Activated CD8-positive, alpha-beta memory T cell treated with anti-CD3 and anti-CD28 coated beads, Interleukin-2, amount 50 U/mL, for 1 hour (primary cell): ENCODE measurements at regions not wholly inside any gene's neighbourhood (a gene's known extent, or its start where the extent isn't known, plus 50 kb on each side); places are given as distances from the start of the nearest gene placed in this dataset.
"Not testable (repeated sequence)": the region's sequence is repeated elsewhere in the genome, so short reads cannot be mapped to it uniquely, and the experiment has no call there.

Experiments used
- DNase-seq: peaks from one replicate; pipeline ENCODE4 v3.0.0-alpha.2; 2020; ENCODE audit errors: extremely low read depth

DNA sequence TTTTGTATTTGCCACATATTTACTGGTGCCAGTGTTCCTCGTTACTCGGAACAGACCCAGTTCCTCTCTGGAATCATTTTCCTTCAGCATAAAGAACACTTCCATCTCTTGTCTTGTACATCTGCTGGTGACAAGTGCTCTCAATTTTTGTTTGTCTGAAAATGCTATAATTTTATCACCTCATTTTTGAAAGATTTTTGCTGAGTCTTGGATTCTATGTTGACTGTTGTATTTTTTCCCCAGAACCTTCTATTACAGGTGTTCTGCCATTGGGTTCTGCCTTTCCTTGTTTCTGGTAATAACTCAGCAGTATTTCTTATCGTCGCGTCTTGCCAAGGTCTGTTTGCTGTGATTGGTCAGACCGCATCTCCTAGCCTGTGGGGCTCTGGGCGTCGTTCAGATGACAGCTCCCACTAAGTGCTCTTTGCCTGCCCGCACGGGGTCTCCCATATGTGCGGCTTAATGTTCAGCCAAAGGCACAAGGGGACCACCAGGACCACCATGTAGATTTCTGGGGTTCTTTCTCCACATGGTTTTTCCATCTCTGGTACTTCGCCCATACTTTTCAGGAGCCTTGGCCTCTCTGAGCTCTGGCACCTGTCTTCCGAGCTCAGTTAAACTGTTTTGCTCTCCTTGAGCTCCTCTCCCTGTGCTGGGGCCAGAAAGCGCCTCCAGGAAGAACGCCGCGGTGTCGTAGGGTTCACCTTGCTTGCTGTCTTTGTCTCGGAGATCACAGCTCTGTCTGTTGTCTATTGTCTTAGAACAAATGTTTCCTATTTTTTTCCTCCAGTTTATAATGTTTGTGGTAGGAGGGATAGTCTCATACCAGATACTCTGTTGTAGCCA is 80.0 kb downstream of the METRNL start:
- no peak for DNase-seq

GRCh38 chr17:83160443-83161297 is 81.3 kb downstream of the METRNL start:
- no peak for DNase-seq

- no peak for DNase-seq
Observed at GRCh38 chr17:83161298-83162034, 82.1 kb downstream of the METRNL start.

DNA sequence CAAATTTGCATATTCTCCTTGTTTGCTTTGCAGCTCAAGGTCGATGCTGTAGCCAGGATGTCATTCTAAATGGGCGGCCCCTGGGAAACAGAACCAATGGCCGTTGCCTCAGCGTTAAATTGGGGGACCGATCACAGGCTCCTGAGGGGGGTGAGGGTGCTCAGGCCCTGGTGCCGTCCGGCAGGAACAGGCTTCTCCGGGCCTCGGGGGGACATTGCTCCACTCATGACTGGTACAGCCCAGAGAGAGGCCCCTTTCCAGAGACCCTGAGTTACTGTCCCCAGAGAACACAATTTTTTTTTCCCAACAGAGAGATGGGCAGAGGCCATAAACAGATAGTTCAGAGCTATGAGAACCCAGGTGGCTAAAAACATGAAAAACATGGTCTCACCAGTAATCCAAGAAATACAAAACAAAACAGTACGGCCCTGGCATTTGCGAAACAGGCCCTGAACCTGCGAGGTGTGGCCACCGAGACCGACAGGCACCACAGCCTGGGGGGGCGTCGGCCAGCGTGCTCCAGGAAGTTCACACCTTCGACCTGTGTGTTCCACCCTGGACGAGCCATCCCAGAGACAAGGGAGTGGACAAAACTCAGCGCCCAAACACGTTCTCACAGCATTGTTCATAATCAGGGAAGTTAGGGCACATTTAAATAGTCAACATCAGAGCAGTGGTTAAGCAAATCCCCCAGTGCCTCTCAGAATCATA is 82.8 kb downstream of the METRNL start:
- DNase-seq, result no peak

- DNase-seq, result no peak
Observed at GRCh38 chr17:83164490-83164889, 85.1 kb downstream of the METRNL start.

- DNase-seq, result no peak
Observed at GRCh38 chr17:83170571-83171260, 91.3 kb downstream of the METRNL start.

GRCh38 chr17:83171661-83172060 is 92.3 kb downstream of the METRNL start:
- no peak for DNase-seq

- not testable (repeated sequence) for DNase-seq
Observed at GRCh38 chr17:83172099-83172498, 92.7 kb downstream of the METRNL start.

DNA sequence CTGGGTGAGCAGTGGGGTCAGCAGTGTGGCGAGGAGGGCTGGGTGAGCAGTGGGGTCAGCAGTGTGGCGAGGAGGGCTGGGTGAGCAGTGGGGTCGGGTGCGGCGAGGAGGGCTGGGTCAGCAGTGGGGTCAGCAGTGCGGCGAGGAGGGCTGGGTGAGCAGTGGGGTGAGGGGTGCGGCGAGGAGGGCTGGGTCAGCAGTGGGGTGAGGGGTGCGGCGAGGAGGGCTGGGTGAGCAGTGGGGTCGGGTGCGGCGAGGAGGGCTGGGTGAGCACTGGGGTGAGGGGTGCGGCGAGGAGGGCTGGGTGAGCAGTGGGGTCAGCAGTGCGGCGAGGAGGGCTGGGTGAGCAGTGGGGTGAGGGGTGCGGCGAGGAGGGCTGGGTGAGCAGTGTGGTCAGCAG is 93.2 kb downstream of the METRNL start:
- DNase-seq, result not testable (repeated sequence)

DNA sequence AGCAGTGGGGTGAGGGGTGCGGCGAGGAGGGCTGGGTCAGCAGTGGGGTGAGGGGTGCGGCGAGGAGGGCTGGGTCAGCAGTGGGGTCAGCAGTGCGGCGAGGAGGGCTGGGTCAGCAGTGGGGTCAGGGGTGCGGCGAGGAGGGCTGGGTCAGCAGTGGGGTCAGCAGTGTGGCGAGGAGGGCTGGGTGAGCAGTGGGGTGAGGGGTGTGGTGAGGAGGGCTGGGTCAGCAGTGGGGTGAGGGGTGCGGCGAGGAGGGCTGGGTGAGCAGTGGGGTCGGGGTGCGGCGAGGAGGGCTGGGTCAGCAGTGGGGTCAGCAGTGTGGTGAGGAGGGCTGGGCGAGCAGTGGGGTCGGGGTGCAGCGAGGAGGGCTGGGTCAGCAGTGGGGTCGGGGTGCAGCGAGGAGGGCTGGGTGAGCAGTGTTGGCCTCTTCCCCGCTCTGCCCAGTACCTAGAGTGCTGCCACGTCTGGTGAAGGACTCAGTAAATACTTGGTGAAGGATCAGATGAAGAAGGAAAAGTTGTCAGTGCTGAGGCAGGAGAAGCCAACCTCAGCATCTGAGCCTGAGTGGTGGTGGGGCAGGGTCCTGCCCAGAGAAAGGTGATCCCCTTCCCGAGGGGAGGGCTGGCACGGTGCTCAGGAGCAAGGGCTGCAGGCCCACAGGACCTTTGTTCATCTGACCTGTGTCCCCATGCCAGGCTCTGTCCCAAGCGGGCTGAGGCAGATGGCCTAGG is 93.9 kb downstream of the METRNL start:
- DNase-seq, result not testable (repeated sequence)

GRCh38 chr17:83173914-83174361 is 94.5 kb downstream of the METRNL start:
- DNase-seq, result no peak

DNA sequence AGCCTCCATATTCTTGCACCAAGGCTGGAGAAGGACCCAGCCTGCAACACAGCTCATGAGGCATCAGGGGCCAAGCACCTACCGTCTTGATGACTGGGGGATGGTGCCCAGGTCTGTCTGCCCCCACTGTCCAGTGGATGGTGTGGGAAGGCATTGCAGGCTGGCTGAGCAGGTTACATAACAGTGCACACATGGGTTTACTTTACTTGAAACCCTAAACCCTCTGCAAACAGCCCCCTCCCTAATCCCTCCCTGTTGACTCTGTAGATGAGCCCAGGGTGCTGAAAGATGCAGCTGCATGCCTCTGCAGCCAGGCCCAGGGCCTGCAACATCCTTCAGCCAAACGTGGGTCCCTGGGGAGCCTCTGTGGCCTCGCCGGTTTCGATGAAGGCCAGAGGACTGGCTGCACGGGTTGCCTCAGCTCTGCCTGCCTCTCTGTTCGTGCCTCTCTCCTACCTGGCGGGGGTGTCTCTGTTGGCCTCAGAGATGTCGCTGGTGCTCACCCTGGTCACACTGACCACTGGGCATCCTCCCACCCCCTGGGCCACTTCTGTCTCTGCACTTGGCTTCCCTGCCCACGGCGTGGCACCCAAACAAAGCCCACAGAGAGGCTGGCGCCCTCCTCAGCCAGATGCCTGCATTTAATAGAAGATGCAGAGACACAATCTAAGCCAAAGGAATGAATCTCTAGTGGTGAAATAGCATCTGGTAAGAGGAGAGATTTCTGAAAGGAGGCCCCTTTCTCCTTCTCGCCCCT is 95.1 kb downstream of the METRNL start:
- DNase-seq, result no peak

- DNase-seq, result no peak
Observed at GRCh38 chr17:83175119-83175821, 95.9 kb downstream of the METRNL start.

DNA sequence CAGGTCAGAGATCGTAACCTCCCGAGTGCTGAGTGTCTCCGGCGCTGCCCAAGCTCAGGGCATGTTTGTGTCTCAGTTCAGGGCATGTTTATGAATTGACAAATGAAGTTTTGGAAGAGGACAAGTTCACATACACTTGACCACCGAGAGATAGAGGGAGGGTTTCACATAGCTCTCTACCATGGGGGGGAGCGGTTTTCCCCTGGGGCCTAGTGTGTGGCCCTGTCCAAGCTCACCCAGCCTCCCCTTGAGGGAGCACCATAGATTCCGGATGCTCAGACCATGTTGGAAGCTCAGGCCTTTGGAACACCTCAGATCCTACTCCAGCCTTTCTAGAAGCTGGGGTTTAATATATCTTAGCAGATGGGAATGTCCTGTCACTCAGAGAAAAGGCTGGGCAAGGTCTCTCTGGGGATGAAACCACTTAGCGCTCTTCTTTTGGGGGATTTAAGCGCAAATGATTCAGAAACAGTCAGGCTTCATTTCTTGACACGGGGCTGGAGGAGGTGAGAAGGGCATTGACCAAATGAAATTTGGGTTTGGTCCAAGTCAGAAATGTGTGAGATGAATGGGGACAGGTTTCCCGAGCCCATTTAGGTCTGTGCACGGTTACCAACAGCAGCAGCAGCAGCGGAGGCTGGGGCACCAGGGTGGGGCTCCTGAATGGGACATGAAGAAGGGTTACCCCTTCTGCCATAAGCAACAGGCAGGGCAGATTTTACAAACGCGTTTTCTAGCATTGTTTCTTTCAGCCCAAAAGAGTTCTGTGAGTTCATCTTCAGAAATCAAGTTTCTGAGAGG is 96.6 kb downstream of the METRNL start:
- DNase-seq, result no peak

- DNase-seq, result no peak
Observed at GRCh38 chr17:83176623-83177583, 97.5 kb downstream of the METRNL start.

- no peak for DNase-seq
Observed at GRCh38 chr17:83177611-83178532, 98.5 kb downstream of the METRNL start.
